ENCODE measurements at regions not wholly inside any gene's neighbourhood (a gene's known extent, or its start where the extent isn't known, plus 50 kb on each side); places are given as distances from the start of the nearest gene placed in this dataset.

GRCh38 chr2:204177251-204177976 is 240.9 kb downstream of the ICOS start:
- Histone ChIP-seq H4K20me1 (ENCODE audit: insufficient read depth, poor library complexity, severe bottlenecking) (no peaks in the 10 kb centered on the region), H3K4me2 (no peak overlapping the region), H3K9me2 (replicated peaks; ENCODE audit: insufficient read depth) (no peaks in the 10 kb centered on the region), H2AFZ (no peak overlapping the region), H3K36me3 (replicated peaks; ENCODE audit: insufficient read depth, low read depth) (no peaks in the 10 kb centered on the region), H3K4me3 (no peak overlapping the region), H3K27ac (no peak overlapping the region), H3K9me3 (ENCODE audit: low read depth) (no peaks in the 10 kb centered on the region), H3K4me1 (ENCODE audit: insufficient read depth) (no peaks in the 10 kb centered on the region), H3K79me2 (no peaks in the 10 kb centered on the region), H3K27me3 (no peaks in the 10 kb centered on the region)
- WGBS (ENCODE audit: low lambda C conversion rate, missing lambda C conversion rate): 84% methylated on average over 4 of the region's 4 CpGs
- TF ChIP-seq EZH2phosphoT487 (IDR thresholded peaks at IDR 0.05; ENCODE audit: low read depth, severe bottlenecking, unreplicated experiment) (no peak), EZH2 (IDR thresholded peaks at IDR 0.05; ENCODE audit: borderline replicate concordance) (no peak), CTCF (IDR thresholded peaks at IDR 0.05; ENCODE audit: poor library complexity) (no peak)
- no peak for DNase-seq (ENCODE audit: low spot score)

GRCh38 chr2:204177977-204178522 is 241.5 kb downstream of the ICOS start:
- WGBS (ENCODE audit: low lambda C conversion rate, missing lambda C conversion rate): 55% methylated on average over 3 of the region's 3 CpGs
- H2AFZ ChIP-seq: no peak overlapping the region
- no peaks in the 10 kb centered on the region for H3K36me3 ChIP-seq (replicated peaks; ENCODE audit: insufficient read depth, low read depth)
- no peak for TF ChIP-seq EZH2 (IDR thresholded peaks at IDR 0.05; ENCODE audit: borderline replicate concordance)
- peak; percentile 32 for TF ChIP-seq CTCF (IDR thresholded peaks at IDR 0.05; ENCODE audit: poor library complexity)
- no peak overlapping the region for H3K4me2 ChIP-seq
- H3K4me3 ChIP-seq: no peak overlapping the region
- H3K27me3 ChIP-seq: no peaks in the 10 kb centered on the region
- no peaks in the 10 kb centered on the region for H3K4me1 ChIP-seq (ENCODE audit: insufficient read depth)
- no peak overlapping the region for H3K27ac ChIP-seq
- H4K20me1 ChIP-seq (ENCODE audit: insufficient read depth, poor library complexity, severe bottlenecking): no peaks in the 10 kb centered on the region
- DNase-seq (ENCODE audit: low spot score): peak; percentile 12
- H3K79me2 ChIP-seq: no peaks in the 10 kb centered on the region
- no peaks in the 10 kb centered on the region for H3K9me3 ChIP-seq (ENCODE audit: low read depth)
- H3K9me2 ChIP-seq (replicated peaks; ENCODE audit: insufficient read depth): no peaks in the 10 kb centered on the region

- no peaks in the 10 kb centered on the region for H3K9me2 ChIP-seq (replicated peaks; ENCODE audit: insufficient read depth)
- no peaks in the 10 kb centered on the region for H3K79me2 ChIP-seq
- no peaks in the 10 kb centered on the region for H3K36me3 ChIP-seq (replicated peaks; ENCODE audit: insufficient read depth, low read depth)
- H3K9me3 ChIP-seq (ENCODE audit: low read depth): no peaks in the 10 kb centered on the region
- H3K4me1 ChIP-seq (ENCODE audit: insufficient read depth): no peaks in the 10 kb centered on the region
- DNase-seq (ENCODE audit: low spot score): no peak
- TF ChIP-seq EZH2phosphoT487 (IDR thresholded peaks at IDR 0.05; ENCODE audit: low read depth, severe bottlenecking, unreplicated experiment): no peak
- no peak overlapping the region for H3K4me2 ChIP-seq
- H4K20me1 ChIP-seq (ENCODE audit: insufficient read depth, poor library complexity, severe bottlenecking): no peaks in the 10 kb centered on the region
- H3K27me3 ChIP-seq: no peaks in the 10 kb centered on the region
- WGBS (ENCODE audit: low lambda C conversion rate, missing lambda C conversion rate): 56% methylated on average over 1 of the region's 1 CpG
- no peak overlapping the region for H3K27ac ChIP-seq
- H3K4me3 ChIP-seq: no peak overlapping the region
- no peak overlapping the region for H2AFZ ChIP-seq
These were observed 244.1 kb downstream of the ICOS start for GRCh38 chr2:204180649-204181048.

GRCh38 chr2:204183608-204184007 is 247.0 kb downstream of the ICOS start:
- H3K27ac ChIP-seq: no peak overlapping the region
- no peaks in the 10 kb centered on the region for H3K27me3 ChIP-seq
- no peak overlapping the region for H3K4me2 ChIP-seq
- no peak overlapping the region for H3K4me3 ChIP-seq
- H4K20me1 ChIP-seq (ENCODE audit: insufficient read depth, poor library complexity, severe bottlenecking): no peaks in the 10 kb centered on the region
- no peaks in the 10 kb centered on the region for H3K9me3 ChIP-seq (ENCODE audit: low read depth)
- DNase-seq (ENCODE audit: low spot score): no peak
- no peak for TF ChIP-seq EZH2phosphoT487 (IDR thresholded peaks at IDR 0.05; ENCODE audit: low read depth, severe bottlenecking, unreplicated experiment)
- TF ChIP-seq CTCF (IDR thresholded peaks at IDR 0.05; ENCODE audit: poor library complexity): no peak
- no peak for TF ChIP-seq EZH2 (IDR thresholded peaks at IDR 0.05; ENCODE audit: borderline replicate concordance)
- no peaks in the 10 kb centered on the region for H3K79me2 ChIP-seq
- H2AFZ ChIP-seq: no peak overlapping the region
- no peaks in the 10 kb centered on the region for H3K9me2 ChIP-seq (replicated peaks; ENCODE audit: insufficient read depth)
- H3K4me1 ChIP-seq (ENCODE audit: insufficient read depth): no peaks in the 10 kb centered on the region
- no peaks in the 10 kb centered on the region for H3K36me3 ChIP-seq (replicated peaks; ENCODE audit: insufficient read depth, low read depth)
- WGBS (ENCODE audit: low lambda C conversion rate, missing lambda C conversion rate): 79% methylated on average over 4 of the region's 4 CpGs
